ENCODE measurements at regions not wholly inside any gene's neighbourhood (a gene's known extent, or its start where the extent isn't known, plus 50 kb on each side); places are given as distances from the start of the nearest gene placed in this dataset.

DNA sequence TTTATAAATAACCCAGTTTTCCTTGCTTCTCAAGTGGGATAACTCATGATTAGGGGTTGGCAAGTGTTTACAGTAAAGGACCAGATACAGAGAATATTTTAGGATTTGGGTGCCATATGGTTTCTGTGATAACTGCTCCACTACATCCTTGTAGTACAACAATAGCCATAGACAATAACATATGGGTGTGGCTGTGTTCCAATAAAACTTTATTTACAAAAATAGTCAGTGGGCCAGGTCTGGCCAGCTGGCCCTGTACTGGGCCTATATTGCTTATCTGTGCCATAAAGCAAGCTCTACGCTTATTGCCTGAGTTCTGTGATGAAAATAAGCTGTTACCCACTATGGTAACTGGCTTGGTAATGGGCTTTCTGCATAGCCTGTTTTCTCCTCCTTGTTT, 386.5 kb upstream of the RBFOX1 start:
- Histone ChIP-seq H3K4me1 (ENCODE audit: control insufficient read depth in 2 of 2, insufficient read depth in 2 of 2, low read length in 1 of 2) (no peaks in the 10 kb centered on the region), H3K36me3 (ENCODE audit: control insufficient read depth in 2 of 2, insufficient read depth in 2 of 2, low read length in 1 of 2) (no peaks in the 10 kb centered on the region), H3K27me3 (ENCODE audit: control insufficient read depth in 1 of 2, insufficient read depth in 2 of 2, low read length in 2 of 2) (no peaks in the 10 kb centered on the region), H3K9me3 (ENCODE audit: control insufficient read depth in 2 of 2, insufficient read depth in 1 of 2, low read depth in 1 of 2, low read length in 1 of 2) (no peaks in the 10 kb centered on the region), H3K4me3 (ENCODE audit: low read depth in 1 of 2, low read length in 2 of 2) (no peak overlapping the region), H3K27ac (ENCODE audit: low read depth in 2 of 2, low read length in 1 of 2) (no peak overlapping the region)
- WGBS, 2 donors = 69 to 87% methylated on average over 1 of the region's 1 CpG

DNA sequence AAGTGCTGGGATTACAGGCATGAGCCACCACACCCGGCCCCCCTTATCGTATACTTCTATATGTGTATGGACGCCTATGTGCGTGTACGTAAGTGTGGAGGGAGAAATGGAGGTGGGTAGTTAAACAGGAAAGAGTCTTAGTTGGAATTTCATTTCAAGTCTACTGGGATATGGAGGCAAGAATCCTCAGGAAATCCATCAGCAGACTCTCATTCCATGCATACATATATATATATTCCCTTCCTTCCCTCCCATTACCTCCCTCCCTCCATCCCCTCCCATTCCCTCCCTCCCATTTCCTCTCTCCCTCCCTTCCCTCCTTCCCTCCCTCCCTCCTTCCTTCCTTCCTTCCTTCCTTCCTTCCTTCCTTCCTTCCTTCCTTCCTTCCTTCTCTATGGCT, 391.7 kb upstream of the RBFOX1 start:
- Histone ChIP-seq H3K36me3 (ENCODE audit: control insufficient read depth in 2 of 2, insufficient read depth in 2 of 2, low read length in 1 of 2) (no peaks in the 10 kb centered on the region), H3K27me3 (ENCODE audit: control insufficient read depth in 1 of 2, insufficient read depth in 2 of 2, low read length in 2 of 2) (no peaks in the 10 kb centered on the region), H3K4me1 (ENCODE audit: control insufficient read depth in 2 of 2, insufficient read depth in 2 of 2, low read length in 1 of 2) (no peaks in the 10 kb centered on the region), H3K4me3 (ENCODE audit: low read depth in 1 of 2, low read length in 2 of 2) (no peak overlapping the region), H3K9me3 (ENCODE audit: control insufficient read depth in 2 of 2, insufficient read depth in 1 of 2, low read depth in 1 of 2, low read length in 1 of 2) (no peaks in the 10 kb centered on the region), H3K27ac (ENCODE audit: low read depth in 2 of 2, low read length in 1 of 2) (no peak overlapping the region)
- WGBS, 2 donors = 94% methylated on average over 5 of the region's 5 CpGs

GRCh38 chr16:6937641-6938040, 395.0 kb upstream of the RBFOX1 start:
- H3K27ac ChIP-seq (ENCODE audit: low read depth in 2 of 2, low read length in 1 of 2) = no peak overlapping the region
- no peaks in the 10 kb centered on the region for H3K27me3 ChIP-seq (ENCODE audit: control insufficient read depth in 1 of 2, insufficient read depth in 2 of 2, low read length in 2 of 2)
- no peaks in the 10 kb centered on the region for H3K4me1 ChIP-seq (ENCODE audit: control insufficient read depth in 2 of 2, insufficient read depth in 2 of 2, low read length in 1 of 2)
- 85 to 87% methylated on average over 5 of the region's 5 CpGs for WGBS, 2 donors
- no peaks in the 10 kb centered on the region for H3K9me3 ChIP-seq (ENCODE audit: control insufficient read depth in 2 of 2, insufficient read depth in 1 of 2, low read depth in 1 of 2, low read length in 1 of 2)
- H3K4me3 ChIP-seq (ENCODE audit: low read depth in 1 of 2, low read length in 2 of 2) = no peak overlapping the region
- no peaks in the 10 kb centered on the region for H3K36me3 ChIP-seq (ENCODE audit: control insufficient read depth in 2 of 2, insufficient read depth in 2 of 2, low read length in 1 of 2)

GRCh38 chr16:6932871-6933385, 399.7 kb upstream of the RBFOX1 start:
- Histone ChIP-seq H3K9me3 (ENCODE audit: control insufficient read depth in 2 of 2, insufficient read depth in 1 of 2, low read depth in 1 of 2, low read length in 1 of 2) (no peaks in the 10 kb centered on the region), H3K27me3 (ENCODE audit: control insufficient read depth in 1 of 2, insufficient read depth in 2 of 2, low read length in 2 of 2) (no peaks in the 10 kb centered on the region), H3K27ac (ENCODE audit: low read depth in 2 of 2, low read length in 1 of 2) (no peak overlapping the region), H3K4me1 (ENCODE audit: control insufficient read depth in 2 of 2, insufficient read depth in 2 of 2, low read length in 1 of 2) (no peaks in the 10 kb centered on the region), H3K36me3 (ENCODE audit: control insufficient read depth in 2 of 2, insufficient read depth in 2 of 2, low read length in 1 of 2) (no peaks in the 10 kb centered on the region), H3K4me3 (ENCODE audit: low read depth in 1 of 2, low read length in 2 of 2) (no peak overlapping the region)
- 55 to 65% methylated on average over 5 of the region's 5 CpGs for WGBS, 2 donors

- Histone ChIP-seq H3K36me3 (ENCODE audit: control insufficient read depth in 2 of 2, insufficient read depth in 2 of 2, low read length in 1 of 2) (no peaks in the 10 kb centered on the region), H3K27me3 (ENCODE audit: control insufficient read depth in 1 of 2, insufficient read depth in 2 of 2, low read length in 2 of 2) (no peaks in the 10 kb centered on the region), H3K27ac (ENCODE audit: low read depth in 2 of 2, low read length in 1 of 2) (no peak overlapping the region), H3K9me3 (ENCODE audit: control insufficient read depth in 2 of 2, insufficient read depth in 1 of 2, low read depth in 1 of 2, low read length in 1 of 2) (no peaks in the 10 kb centered on the region), H3K4me1 (ENCODE audit: control insufficient read depth in 2 of 2, insufficient read depth in 2 of 2, low read length in 1 of 2) (no peaks in the 10 kb centered on the region), H3K4me3 (ENCODE audit: low read depth in 1 of 2, low read length in 2 of 2) (no peak overlapping the region)
- WGBS, 2 donors = 40 to 50% methylated on average over 4 of the region's 4 CpGs
Measured at GRCh38 chr16:6929868-6930267, 402.8 kb upstream of the RBFOX1 start.

- H3K36me3 ChIP-seq (ENCODE audit: control insufficient read depth in 2 of 2, insufficient read depth in 2 of 2, low read length in 1 of 2) = no peaks in the 10 kb centered on the region
- no peak overlapping the region for H3K27ac ChIP-seq (ENCODE audit: low read depth in 2 of 2, low read length in 1 of 2)
- 24 to 29% methylated on average over 7 of the region's 7 CpGs for WGBS, 2 donors
- no peaks in the 10 kb centered on the region for H3K4me1 ChIP-seq (ENCODE audit: control insufficient read depth in 2 of 2, insufficient read depth in 2 of 2, low read length in 1 of 2)
- peaks cover 0 to 3% of the 10 kb centered on the region in 2 donors for H3K9me3 ChIP-seq (ENCODE audit: control insufficient read depth in 2 of 2, insufficient read depth in 1 of 2, low read depth in 1 of 2, low read length in 1 of 2)
- no peak overlapping the region for H3K4me3 ChIP-seq (ENCODE audit: low read depth in 1 of 2, low read length in 2 of 2)
- H3K27me3 ChIP-seq (ENCODE audit: control insufficient read depth in 1 of 2, insufficient read depth in 2 of 2, low read length in 2 of 2) = no peaks in the 10 kb centered on the region
Measured at GRCh38 chr16:6926762-6927161, 405.9 kb upstream of the RBFOX1 start.

- no peak overlapping the region for H3K27ac ChIP-seq (ENCODE audit: low read depth in 2 of 2, low read length in 1 of 2)
- H3K36me3 ChIP-seq (ENCODE audit: control insufficient read depth in 2 of 2, insufficient read depth in 2 of 2, low read length in 1 of 2) = no peaks in the 10 kb centered on the region
- 27 to 32% methylated on average over 6 of the region's 6 CpGs for WGBS, 2 donors
- no peak overlapping the region for H3K4me3 ChIP-seq (ENCODE audit: low read depth in 1 of 2, low read length in 2 of 2)
- no peaks in the 10 kb centered on the region for H3K4me1 ChIP-seq (ENCODE audit: control insufficient read depth in 2 of 2, insufficient read depth in 2 of 2, low read length in 1 of 2)
- H3K27me3 ChIP-seq (ENCODE audit: control insufficient read depth in 1 of 2, insufficient read depth in 2 of 2, low read length in 2 of 2) = no peaks in the 10 kb centered on the region
- H3K9me3 ChIP-seq (ENCODE audit: control insufficient read depth in 2 of 2, insufficient read depth in 1 of 2, low read depth in 1 of 2, low read length in 1 of 2) = peaks cover 0 to 3% of the 10 kb centered on the region in 2 donors
Measured at GRCh38 chr16:6926341-6926740, 406.3 kb upstream of the RBFOX1 start.

- Histone ChIP-seq H3K27ac (ENCODE audit: low read depth in 2 of 2, low read length in 1 of 2) (no peak overlapping the region), H3K27me3 (ENCODE audit: control insufficient read depth in 1 of 2, insufficient read depth in 2 of 2, low read length in 2 of 2) (no peaks in the 10 kb centered on the region), H3K9me3 (ENCODE audit: control insufficient read depth in 2 of 2, insufficient read depth in 1 of 2, low read depth in 1 of 2, low read length in 1 of 2) (no peaks in the 10 kb centered on the region), H3K4me3 (ENCODE audit: low read depth in 1 of 2, low read length in 2 of 2) (no peak overlapping the region), H3K4me1 (ENCODE audit: control insufficient read depth in 2 of 2, insufficient read depth in 2 of 2, low read length in 1 of 2) (no peaks in the 10 kb centered on the region), H3K36me3 (ENCODE audit: control insufficient read depth in 2 of 2, insufficient read depth in 2 of 2, low read length in 1 of 2) (no peaks in the 10 kb centered on the region)
- WGBS, 2 donors = 87 to 90% methylated on average over 7 of the region's 7 CpGs
Measured at GRCh38 chr16:6918646-6919045, 414.0 kb upstream of the RBFOX1 start.

DNA sequence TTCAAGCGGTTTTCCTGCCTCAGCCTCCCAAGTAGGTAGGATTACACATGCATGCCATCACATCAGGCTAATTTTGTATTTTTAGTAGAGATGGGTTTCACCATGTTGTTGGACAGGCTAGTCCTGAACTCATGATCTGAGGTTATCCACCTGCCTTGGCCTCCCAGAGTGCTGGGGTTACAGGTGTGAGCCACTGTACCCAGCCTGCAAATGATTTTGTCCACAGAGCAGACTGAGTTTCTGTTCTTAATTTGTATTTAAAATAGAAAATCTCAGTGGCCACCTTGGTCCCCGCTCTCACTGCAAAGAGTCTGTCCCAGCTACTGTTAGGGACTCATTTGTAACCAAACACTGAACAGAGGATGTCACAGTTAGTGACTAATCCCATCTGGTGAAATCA, 415.7 kb upstream of the RBFOX1 start:
- no peak overlapping the region for H3K4me3 ChIP-seq (ENCODE audit: low read depth in 1 of 2, low read length in 2 of 2)
- no peaks in the 10 kb centered on the region for H3K4me1 ChIP-seq (ENCODE audit: control insufficient read depth in 2 of 2, insufficient read depth in 2 of 2, low read length in 1 of 2)
- no peak overlapping the region for H3K27ac ChIP-seq (ENCODE audit: low read depth in 2 of 2, low read length in 1 of 2)
- no peaks in the 10 kb centered on the region for H3K36me3 ChIP-seq (ENCODE audit: control insufficient read depth in 2 of 2, insufficient read depth in 2 of 2, low read length in 1 of 2)
- H3K27me3 ChIP-seq (ENCODE audit: control insufficient read depth in 1 of 2, insufficient read depth in 2 of 2, low read length in 2 of 2) = no peaks in the 10 kb centered on the region
- no peaks in the 10 kb centered on the region for H3K9me3 ChIP-seq (ENCODE audit: control insufficient read depth in 2 of 2, insufficient read depth in 1 of 2, low read depth in 1 of 2, low read length in 1 of 2)
- 81 to 90% methylated on average over 2 of the region's 2 CpGs for WGBS, 2 donors

- no peaks in the 10 kb centered on the region for H3K27me3 ChIP-seq (ENCODE audit: control insufficient read depth in 1 of 2, insufficient read depth in 2 of 2, low read length in 2 of 2)
- 84 to 87% methylated on average over 5 of the region's 5 CpGs for WGBS, 2 donors
- no peaks in the 10 kb centered on the region for H3K36me3 ChIP-seq (ENCODE audit: control insufficient read depth in 2 of 2, insufficient read depth in 2 of 2, low read length in 1 of 2)
- no peak overlapping the region for H3K27ac ChIP-seq (ENCODE audit: low read depth in 2 of 2, low read length in 1 of 2)
- H3K9me3 ChIP-seq (ENCODE audit: control insufficient read depth in 2 of 2, insufficient read depth in 1 of 2, low read depth in 1 of 2, low read length in 1 of 2) = no peaks in the 10 kb centered on the region
- H3K4me1 ChIP-seq (ENCODE audit: control insufficient read depth in 2 of 2, insufficient read depth in 2 of 2, low read length in 1 of 2) = no peaks in the 10 kb centered on the region
- H3K4me3 ChIP-seq (ENCODE audit: low read depth in 1 of 2, low read length in 2 of 2) = no peak overlapping the region
Measured at GRCh38 chr16:6913566-6913965, 419.1 kb upstream of the RBFOX1 start.

Data from esophagus (tissue), 2 donors.